WTC11 (cell line): ENCODE measurements at regions not wholly inside any gene's neighbourhood (a gene's known extent, or its start where the extent isn't known, plus 50 kb on each side); places are given as distances from the start of the nearest gene placed in this dataset.

Experiments used
- ATAC-seq: fragments of 200-7000 bp; cut with Tn5 transposase; 2 replicates; pipeline ENCODE4 v1.10.0; 2021; ENCODE audit warnings: mild to moderate bottlenecking, moderate library complexity
- CTCF ChIA-PET: fragments of 300-600 bp; sonication (Branson Sonifier 250); formaldehyde crosslinking; loops from one replicate; lab custom pipeline; 2021; ENCODE audit warnings: antibody characterized with exemption; lab: Charles Lee
- POLR2A ChIA-PET: fragments of 350-600 bp; sonication (Branson Sonifier 250); formaldehyde crosslinking; loops from one replicate; lab custom pipeline; 2021; ENCODE audit warnings: antibody characterized with exemption; lab: Charles Lee
- DNase-seq: peaks from one replicate; pipeline ENCODE4 v3.0.0; 2021; ENCODE audit warnings: low spot score
- H3K27ac Mint-ChIP-seq: 2 replicates; pipeline ENCODE4 v1.8.0; 2021; ENCODE audit warnings: mixed read lengths
- H3K27me3 Mint-ChIP-seq: 2 replicates; pipeline ENCODE4 v1.8.0; 2021; ENCODE audit warnings: low read depth, mild to moderate bottlenecking, moderate library complexity, mixed read lengths
- H3K36me3 Mint-ChIP-seq: 2 replicates; pipeline ENCODE4 v1.8.0; 2021; ENCODE audit warnings: mixed read lengths
- H3K4me1 Mint-ChIP-seq: 2 replicates; pipeline ENCODE4 v1.8.0; 2022; ENCODE audit warnings: mixed read lengths
- H3K4me3 Mint-ChIP-seq: 2 replicates; pipeline ENCODE4 v1.8.0; 2021; ENCODE audit warnings: mild to moderate bottlenecking, moderate library complexity, mixed read lengths
- H3K9me3 Mint-ChIP-seq: 2 replicates; pipeline ENCODE4 v1.8.0; 2021; ENCODE audit warnings: mixed read lengths
- ARID4B ChIP-seq: sonication (generic); formaldehyde crosslinking; IDR thresholded peaks from 2 replicates; pipeline ENCODE4 v1.8.0; 2023; ENCODE audit warnings: missing genetic modification reagents, mild to moderate bottlenecking, borderline replicate concordance
- CREB1 ChIP-seq: sonication (generic); formaldehyde crosslinking; IDR thresholded peaks from 2 replicates; pipeline ENCODE4 v1.8.0; 2023; ENCODE audit warnings: mild to moderate bottlenecking, missing genetic modification reagents
- CREM ChIP-seq: sonication (generic); formaldehyde crosslinking; IDR thresholded peaks from 2 replicates; pipeline ENCODE4 v1.8.1; 2022; ENCODE audit warnings: mild to moderate bottlenecking, missing genetic modification reagents, moderate library complexity
- ELF4 ChIP-seq: sonication (generic); formaldehyde crosslinking; IDR thresholded peaks from 2 replicates; pipeline ENCODE4 v1.8.1; 2022; ENCODE audit warnings: low read depth, mild to moderate bottlenecking, moderate library complexity, missing genetic modification reagents
- EMX1 ChIP-seq: fragments of 250-450 bp; sonication (Bioruptor Pico); IDR thresholded peaks from 2 replicates; pipeline ENCODE4 v1.8.0; 2021; ENCODE audit warnings: mild to moderate bottlenecking
- ESRRA ChIP-seq: sonication (generic); formaldehyde crosslinking; IDR thresholded peaks from 2 replicates; pipeline ENCODE4 v1.8.1; 2022; ENCODE audit warnings: mild to moderate bottlenecking, missing genetic modification reagents, borderline replicate concordance
- ETV6 ChIP-seq: sonication (generic); formaldehyde crosslinking; IDR thresholded peaks from 2 replicates; pipeline ENCODE4 v1.8.1; 2022; ENCODE audit warnings: mild to moderate bottlenecking, missing genetic modification reagents
- FOXJ3 ChIP-seq: sonication (generic); formaldehyde crosslinking; IDR thresholded peaks from 2 replicates; pipeline ENCODE4 v1.9.0; 2021; ENCODE audit warnings: missing genetic modification reagents, mild to moderate bottlenecking, borderline replicate concordance
- GABPB1 ChIP-seq: sonication (generic); formaldehyde crosslinking; IDR thresholded peaks from 2 replicates; pipeline ENCODE4 v1.8.1; 2023; ENCODE audit warnings: mild to moderate bottlenecking, missing genetic modification reagents
- IRF2 ChIP-seq: sonication (generic); formaldehyde crosslinking; IDR thresholded peaks from 2 replicates; pipeline ENCODE4 v1.8.0; 2022; ENCODE audit warnings: low read depth, missing genetic modification reagents, borderline replicate concordance
- NR1H2 ChIP-seq: sonication (generic); formaldehyde crosslinking; IDR thresholded peaks from 2 replicates; pipeline ENCODE4 v1.9.0; 2021; ENCODE audit warnings: mild to moderate bottlenecking, moderate library complexity, missing genetic modification reagents
- RORB ChIP-seq: fragments of 250-450 bp; sonication (Bioruptor Pico); IDR thresholded peaks from 2 replicates; pipeline ENCODE4 v1.9.0; 2021; ENCODE audit warnings: mild to moderate bottlenecking
- STAT6 ChIP-seq: sonication (generic); formaldehyde crosslinking; conservative IDR thresholded peaks from 2 replicates; pipeline ENCODE4 v1.8.1; 2023; ENCODE audit warnings: mild to moderate bottlenecking, low read depth, missing genetic modification reagents, moderate library complexity
- USF1 ChIP-seq: sonication (generic); formaldehyde crosslinking; IDR thresholded peaks from 2 replicates; pipeline ENCODE4 v1.8.0; 2022; ENCODE audit warnings: mild to moderate bottlenecking, missing genetic modification reagents
- ZBTB21 ChIP-seq: sonication (generic); formaldehyde crosslinking; IDR thresholded peaks from 2 replicates; pipeline ENCODE4 v1.8.1; 2023; ENCODE audit warnings: mild to moderate bottlenecking, missing genetic modification reagents, borderline replicate concordance
- ZNF138 ChIP-seq: sonication (generic); formaldehyde crosslinking; conservative IDR thresholded peaks from 2 replicates; pipeline ENCODE4 v1.8.1; 2022; ENCODE audit warnings: mild to moderate bottlenecking, moderate library complexity, missing genetic modification reagents
- ZNF416 ChIP-seq: fragments of 250-450 bp; sonication (Bioruptor Pico); IDR thresholded peaks from 2 replicates; pipeline ENCODE4 v1.9.0; 2021; ENCODE audit warnings: mild to moderate bottlenecking, inconsistent platforms
- ZNF512 ChIP-seq: sonication (generic); formaldehyde crosslinking; IDR thresholded peaks from 2 replicates; pipeline ENCODE4 v1.8.1; 2022; ENCODE audit warnings: missing genetic modification reagents, borderline replicate concordance
- ZNF671 ChIP-seq: fragments of 250-450 bp; sonication (Bioruptor Pico); IDR thresholded peaks from 2 replicates; pipeline ENCODE4 v1.8.0; 2021; ENCODE audit warnings: mild to moderate bottlenecking
- ZSCAN18 ChIP-seq: fragments of 250-450 bp; sonication (Bioruptor Pico); IDR thresholded peaks from 2 replicates; pipeline ENCODE4 v2.1.2; 2022; ENCODE audit warnings: mild to moderate bottlenecking, moderate library complexity

GRCh38 chr21:14838400-14838799, 226.4 kb downstream of the NRIP1 start (continued):
- TF ChIP-seq IRF2 (CRISPR knock-in tag) (no peak), CREB1 (CRISPR knock-in tag) (no peak), NR1H2 (no peak), ZNF416 (no peak), ZBTB21 (CRISPR knock-in tag) (no peak)

- TF ChIP-seq STAT6 (no peak), ZSCAN18 (CRISPR knock-in tag) (no peak), RORB (no peak), ELF4 (CRISPR knock-in tag) (no peak), FOXJ3 (CRISPR knock-in tag) (no peak), ETV6 (CRISPR knock-in tag) (no peak), EMX1 (CRISPR knock-in tag) (no peak), ZNF138 (CRISPR knock-in tag) (no peak), GABPB1 (no peak), ARID4B (CRISPR knock-in tag) (no peak), ZNF671 (CRISPR knock-in tag) (no peak), ZNF512 (CRISPR knock-in tag) (no peak), USF1 (CRISPR knock-in tag) (no peak), ESRRA (CRISPR knock-in tag) (no peak), CREM (CRISPR knock-in tag) (no peak)
- Mint-ChIP-seq H3K27ac (no peak overlapping the region), H3K4me3 (no peak overlapping the region), H3K4me1 (peaks cover 14% of the 10 kb centered on the region), H3K27me3 (no peaks in the 10 kb centered on the region), H3K9me3 (peaks cover 5% of the 10 kb centered on the region), H3K36me3 (no peaks in the 10 kb centered on the region)
- DNase-seq (no peak), ATAC-seq (no peak)
- ChIA-PET POLR2A (no interaction called here), CTCF (no interaction called here)
Observed at GRCh38 chr21:14836950-14837349, 227.8 kb downstream of the NRIP1 start.
